RPMI7951 (cell line): ENCODE measurements at regions not wholly inside any gene's neighbourhood (a gene's known extent, or its start where the extent isn't known, plus 50 kb on each side); places are given as distances from the start of the nearest gene placed in this dataset.
"Not testable (repeated sequence)": the region's sequence is repeated elsewhere in the genome, so short reads cannot be mapped to it uniquely, and the experiment has no call there.

Experiments
- DNase-seq: peaks from one replicate; pipeline ENCODE4 v3.0.0-alpha.2; 2012; ENCODE audit warnings: low read depth

DNA sequence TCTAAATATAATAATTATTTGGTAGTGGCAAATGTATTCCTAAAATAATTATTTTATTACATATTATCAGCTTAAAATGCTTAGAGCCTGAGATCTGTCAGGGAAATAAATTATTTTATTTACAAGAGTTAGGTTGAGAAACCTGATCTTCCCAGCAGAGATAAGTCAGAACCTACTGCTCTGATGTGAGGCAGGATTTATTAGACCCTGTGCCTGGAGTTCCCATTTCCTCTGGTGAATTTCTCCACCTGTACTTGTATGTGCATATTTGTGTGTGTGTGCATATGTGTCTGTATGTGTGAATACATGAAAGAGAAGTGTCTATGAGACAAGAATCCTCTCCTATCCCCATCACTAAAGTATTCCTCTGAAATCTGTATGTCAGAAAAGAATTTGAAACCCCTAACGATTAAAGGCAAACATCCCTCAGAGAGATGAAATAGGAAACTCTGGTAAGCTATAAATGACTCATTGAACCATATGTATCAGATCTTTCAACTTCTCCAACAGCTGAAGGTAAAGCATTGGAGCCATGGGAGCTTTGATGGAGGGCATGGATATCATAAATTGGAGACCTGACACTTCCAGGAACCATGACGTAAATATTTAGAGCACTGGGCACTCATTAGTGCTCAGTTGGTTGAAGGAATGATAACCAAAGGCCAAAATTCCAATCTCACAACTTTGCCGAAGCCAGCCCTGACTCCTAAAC, 190.9 kb downstream of the XPNPEP1 start:
- no peak for DNase-seq

DNA sequence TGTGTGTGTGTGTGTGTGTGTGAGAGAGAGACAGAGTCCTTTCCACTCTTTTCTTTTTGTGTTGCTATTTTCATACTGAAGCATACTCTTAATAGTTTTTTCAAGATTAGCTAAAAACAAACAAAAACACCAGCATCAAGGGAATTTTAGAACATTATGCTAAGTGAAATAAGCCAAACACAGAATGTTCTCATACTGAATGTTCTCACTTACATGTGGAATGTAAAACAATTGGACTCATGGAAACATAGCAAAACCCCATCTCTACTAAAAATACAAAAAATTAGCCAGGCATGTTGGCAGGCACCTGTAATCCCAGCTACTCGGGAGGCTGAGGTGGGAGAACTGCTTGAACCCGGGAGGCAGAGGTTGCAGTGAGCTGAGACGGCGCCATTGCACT, 193.4 kb downstream of the XPNPEP1 start:
- DNase-seq = not testable (repeated sequence)

DNA sequence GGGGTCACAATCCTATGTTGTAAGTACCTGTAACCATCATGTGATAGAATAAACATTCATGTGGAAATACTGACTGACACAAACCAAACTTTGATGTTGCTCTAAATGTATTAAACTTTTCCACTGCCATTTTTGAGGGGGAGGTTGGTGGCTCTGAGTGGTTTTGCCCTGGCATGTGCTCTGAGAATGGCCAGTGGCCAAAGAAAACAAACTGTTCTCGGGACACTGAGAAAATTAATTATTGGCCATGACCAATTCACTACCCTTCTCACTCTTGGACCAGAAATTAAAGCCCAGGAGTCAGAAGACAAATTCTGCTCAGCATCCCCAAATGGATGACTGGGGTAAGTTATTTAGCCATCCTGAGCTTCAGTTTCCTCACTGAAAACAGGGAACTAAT, 195.9 kb downstream of the XPNPEP1 start:
- DNase-seq = no peak

DNA sequence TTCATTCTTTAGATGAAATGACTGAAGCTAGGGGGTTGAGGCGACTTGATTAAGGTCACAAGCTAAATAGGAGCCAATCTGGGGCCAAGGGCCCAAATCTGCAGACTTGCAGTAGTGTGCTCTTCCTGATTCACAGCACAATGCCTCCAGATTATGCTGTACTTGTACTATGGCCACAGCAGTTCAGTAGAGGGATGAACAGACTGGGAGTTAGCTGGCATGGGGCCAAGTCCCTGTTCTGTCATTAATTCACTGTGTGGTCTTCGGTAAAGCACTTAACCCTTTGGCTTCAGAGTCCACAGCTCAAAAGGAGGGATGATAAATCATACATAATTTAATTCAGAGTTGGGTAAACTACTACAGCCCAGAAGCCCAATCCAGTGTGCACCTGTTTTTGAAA, 196.8 kb downstream of the XPNPEP1 start:
- no peak for DNase-seq

DNA sequence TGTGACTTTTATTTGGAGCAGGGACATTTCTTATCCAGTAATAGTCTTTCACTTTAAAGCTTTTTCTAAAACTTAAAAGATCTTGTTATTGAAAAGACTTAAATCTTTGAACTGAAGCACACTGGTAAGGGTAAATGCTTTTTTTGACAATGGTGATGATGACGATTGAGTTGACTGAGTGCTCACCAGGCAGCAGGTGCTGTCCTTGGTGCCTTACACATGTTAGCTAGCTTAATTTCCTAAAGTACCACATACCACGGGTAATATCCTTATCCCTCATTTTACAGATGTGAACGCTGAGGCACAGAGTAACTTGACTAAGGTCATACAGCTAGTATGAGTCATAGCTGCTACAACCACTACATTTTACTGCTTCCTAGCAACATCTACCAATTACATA, 200.0 kb downstream of the XPNPEP1 start:
- DNase-seq = no peak

DNA sequence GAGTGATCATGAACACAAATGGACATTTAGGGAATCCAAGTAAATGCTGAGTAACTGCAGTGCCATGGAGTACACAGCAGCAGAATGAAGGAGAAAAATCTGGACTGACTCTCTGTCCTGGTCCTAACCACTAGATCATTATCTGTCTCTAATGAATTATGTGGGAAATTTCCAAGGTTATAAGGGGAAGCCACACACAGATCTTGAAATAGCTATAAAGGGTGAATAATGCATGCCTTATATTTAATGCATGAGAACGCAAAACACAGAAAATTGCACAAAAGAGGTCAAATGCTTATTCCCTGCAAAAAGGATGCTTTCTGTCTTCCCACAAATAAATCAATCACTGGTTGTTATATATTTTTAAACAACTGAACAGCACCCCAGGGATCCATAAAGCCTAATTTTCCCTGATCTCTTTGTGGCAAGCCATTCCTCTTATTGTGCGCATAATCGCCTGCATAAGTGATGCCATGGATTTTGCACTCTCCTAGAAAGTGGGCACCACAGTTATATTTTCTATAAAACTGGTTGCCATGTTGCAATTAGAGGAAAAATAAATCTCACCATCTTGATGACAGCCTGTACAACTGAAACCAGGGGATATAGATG, 201.8 kb downstream of the XPNPEP1 start:
- no peak for DNase-seq

DNA sequence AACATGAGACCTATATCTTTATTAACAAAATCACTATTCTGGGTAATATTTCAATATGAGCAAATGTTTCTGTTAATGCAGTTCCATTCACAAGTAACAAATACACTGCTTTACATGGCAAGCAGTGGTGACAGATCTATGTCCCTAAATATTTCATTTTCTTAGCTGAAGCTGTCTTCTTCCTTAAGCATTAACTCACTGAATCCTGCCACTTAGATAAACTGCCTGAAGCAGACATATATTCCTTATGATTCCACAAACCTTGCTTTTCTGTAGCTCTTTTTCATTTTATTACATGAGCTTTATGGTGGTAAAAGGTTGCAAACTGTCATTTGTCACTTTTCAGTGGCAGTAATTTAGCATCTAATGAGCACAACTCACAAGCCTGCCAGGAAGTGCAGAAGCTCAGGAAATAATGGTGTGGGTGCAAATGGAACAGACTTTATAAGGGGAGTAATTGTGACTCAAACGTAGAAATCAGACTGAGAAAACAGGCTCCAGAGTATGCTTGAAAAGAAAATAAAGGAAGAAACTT, 217.2 kb downstream of the XPNPEP1 start:
- DNase-seq = no peak

DNA sequence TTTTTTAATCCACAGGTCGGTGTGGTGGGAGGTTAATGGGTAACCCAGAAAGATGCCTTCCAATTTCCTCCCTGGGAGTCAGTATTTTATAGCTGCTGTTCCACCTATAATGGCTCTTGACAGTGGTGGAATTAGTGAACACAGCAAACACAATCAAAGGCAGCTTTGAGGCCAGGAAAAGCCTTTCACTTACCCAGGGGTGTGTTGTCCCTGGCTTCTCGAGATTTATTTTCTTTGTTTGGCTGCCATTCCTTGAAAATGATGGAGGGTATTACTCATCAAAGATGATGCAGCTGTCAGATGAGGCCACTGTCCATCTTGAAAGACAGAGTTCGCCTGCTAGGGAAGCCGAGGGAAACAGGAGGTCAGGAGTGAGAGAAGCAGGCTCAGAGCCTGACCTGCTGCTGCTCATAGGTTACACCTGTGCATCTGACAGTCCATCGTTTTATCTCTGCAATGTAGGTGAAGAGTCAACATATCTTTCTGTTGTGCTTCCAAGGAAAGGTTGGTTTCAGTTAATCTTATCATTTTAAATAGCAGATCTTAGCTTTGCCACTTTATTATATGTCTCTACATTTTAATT, 221.6 kb downstream of the XPNPEP1 start:
- no peak for DNase-seq

DNA sequence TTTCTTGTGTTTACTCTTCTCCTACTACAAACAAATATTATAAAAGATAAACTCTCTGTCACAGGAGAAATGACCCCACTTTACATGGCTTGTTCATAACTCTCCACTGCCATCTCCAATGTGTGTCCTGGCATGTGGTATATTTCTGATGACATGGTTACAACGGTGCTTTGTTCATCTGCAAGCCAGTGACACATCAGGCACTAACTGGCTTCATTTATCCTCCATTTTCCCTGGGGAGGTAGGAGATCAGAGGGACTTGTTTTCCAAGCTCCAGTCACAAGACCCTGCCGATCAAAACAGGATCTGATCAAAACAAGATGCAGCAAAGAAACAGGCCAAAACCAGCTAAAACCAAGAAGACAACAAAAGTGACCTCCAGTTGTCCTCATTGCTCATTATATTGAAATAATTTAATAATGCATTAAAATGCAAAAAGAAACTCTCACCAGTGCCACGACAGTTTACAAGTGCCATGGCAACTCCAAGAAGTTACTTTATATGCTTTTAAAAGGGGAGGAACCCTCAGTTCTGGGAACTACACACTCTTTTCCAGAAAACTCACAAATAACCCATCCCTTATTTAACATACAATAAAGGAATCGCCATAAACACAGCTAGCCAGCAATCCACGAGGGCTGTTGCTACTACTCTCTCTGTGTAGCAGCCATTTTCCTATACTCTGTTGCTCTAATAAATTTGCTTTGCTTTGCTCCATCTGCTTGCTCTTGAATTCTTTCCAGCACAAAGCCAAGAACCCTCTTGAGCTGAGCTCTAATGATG, 224.2 kb downstream of the XPNPEP1 start:
- DNase-seq = no peak

DNA sequence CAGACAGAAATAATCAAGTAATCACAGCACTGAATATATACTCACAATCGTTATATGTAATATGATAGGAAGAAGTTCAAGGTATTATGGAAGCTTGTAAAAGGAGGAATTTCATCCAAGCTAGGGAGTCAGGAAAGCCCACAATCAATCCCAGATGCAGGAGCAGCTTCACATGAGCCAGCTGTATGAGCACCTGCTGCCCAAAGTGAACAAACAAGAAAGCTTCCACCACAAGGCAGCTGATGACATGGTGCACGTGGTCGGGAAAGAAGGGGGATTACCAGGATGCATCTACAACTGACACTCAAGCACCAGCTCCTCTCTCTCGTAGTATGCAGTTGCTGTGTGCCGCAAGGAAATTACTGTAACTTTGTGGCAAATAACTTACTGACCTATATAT, 225.2 kb downstream of the XPNPEP1 start:
- DNase-seq = no peak

DNA sequence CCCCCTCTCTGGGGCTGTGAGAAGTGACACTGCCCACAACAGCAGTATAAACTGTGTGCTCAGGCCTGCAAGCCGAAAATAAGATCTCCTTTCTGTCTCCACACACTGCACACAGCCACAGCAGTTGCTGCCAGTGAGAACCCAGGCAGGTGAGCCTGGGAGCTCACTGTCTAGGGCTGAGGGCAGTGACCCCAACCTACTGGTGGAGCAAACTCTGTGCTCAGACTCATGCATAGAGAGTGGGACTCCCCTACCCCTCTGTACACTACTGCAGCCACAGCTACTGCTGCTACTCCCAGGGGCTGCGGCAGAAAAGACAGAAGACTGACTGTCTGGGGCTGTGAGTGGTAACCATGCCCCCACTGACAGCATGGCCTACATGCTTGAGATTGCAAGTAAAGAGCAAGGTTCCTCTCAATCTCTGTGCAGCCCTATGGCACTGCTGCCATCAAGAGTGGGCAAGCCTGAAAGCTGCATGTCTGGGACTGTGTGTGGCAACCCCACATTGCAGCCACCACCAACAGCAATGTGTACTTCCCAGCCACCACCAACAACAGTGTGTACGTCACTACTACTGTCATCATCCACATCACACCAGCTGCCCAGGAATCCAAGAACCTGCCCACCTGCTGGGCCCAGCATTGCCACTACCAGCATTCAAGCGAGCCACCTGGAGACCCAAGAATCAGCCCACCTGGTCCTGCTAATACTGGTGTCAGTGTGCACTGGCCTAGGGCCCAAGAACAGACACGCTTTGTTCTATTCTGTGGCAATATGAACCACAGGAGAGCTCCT, 226.1 kb downstream of the XPNPEP1 start:
- no peak for DNase-seq

DNA sequence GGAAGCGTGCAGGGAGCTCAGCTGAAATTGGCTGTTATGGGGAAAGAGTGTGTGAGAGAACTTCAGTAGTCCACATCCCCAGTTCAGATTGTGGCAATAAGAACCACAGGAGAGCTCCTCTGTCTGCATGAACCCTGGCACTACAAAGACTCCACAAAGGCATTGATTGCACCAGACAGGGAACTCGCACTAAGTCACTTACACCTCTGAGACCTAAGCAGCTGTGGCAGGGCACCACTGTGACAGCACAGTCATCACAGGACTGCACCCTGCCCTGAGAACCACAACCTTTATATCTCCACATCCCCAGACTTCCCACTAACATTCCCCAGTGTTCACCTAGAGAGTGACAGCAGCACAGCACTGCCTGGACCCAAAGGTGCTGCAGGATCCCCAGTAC, 226.8 kb downstream of the XPNPEP1 start:
- DNase-seq = no peak

DNA sequence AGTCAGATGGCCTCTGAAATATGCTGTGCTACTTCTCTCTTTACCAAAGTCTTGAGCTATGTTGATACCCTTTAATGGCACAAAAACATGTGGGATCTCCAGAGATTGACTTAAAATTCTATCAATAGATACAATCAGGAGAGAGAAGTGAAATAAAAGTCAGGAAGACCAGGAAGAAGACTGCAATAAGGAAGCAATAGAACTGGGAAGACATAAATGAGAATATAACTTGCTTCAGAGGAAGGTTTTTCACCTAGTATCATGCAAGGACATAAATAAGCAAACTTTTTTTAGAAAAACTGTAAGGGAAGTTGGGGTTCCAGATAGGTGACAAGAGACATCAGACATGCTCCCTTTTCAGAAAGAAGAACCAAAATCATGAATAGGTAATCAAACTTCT, 227.3 kb downstream of the XPNPEP1 start:
- no peak for DNase-seq

DNA sequence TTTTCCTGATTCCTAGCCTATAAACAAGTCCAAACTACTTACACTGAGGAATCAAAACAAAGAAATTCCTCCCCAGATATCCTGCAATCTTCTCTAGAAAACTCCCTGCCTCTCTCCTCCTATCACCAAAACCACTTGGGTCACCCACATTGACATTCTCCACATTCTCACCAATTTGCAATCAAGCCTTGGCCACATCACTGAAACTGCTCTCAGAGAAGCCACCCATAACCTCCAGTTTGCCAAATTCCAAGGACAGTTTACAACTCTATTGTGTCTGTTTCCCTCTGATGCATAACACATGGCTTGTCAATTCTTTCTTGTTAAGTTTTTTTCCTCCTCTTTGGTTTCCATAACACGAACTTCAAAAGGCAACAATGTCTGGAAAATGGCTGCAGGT, 233.5 kb downstream of the XPNPEP1 start:
- DNase-seq = no peak

DNA sequence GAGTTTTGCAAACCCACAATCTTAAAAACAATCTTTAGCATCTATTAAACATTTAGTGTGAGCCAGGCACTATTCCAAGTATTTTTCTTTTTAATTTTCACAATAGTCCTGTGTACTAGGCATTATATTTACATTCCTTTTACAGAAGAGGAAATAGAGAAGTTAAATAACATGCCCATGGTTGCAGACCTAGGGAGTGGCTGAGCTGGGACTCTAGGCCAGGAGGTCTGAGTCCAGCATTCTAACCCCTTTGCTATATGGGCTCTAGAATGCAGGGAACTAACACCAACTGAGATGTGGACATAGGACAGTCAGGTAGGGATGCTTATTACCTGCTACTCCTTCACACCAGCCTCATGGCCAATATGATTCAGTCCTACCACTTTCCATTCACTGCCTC, 243.8 kb downstream of the XPNPEP1 start:
- no peak for DNase-seq

DNA sequence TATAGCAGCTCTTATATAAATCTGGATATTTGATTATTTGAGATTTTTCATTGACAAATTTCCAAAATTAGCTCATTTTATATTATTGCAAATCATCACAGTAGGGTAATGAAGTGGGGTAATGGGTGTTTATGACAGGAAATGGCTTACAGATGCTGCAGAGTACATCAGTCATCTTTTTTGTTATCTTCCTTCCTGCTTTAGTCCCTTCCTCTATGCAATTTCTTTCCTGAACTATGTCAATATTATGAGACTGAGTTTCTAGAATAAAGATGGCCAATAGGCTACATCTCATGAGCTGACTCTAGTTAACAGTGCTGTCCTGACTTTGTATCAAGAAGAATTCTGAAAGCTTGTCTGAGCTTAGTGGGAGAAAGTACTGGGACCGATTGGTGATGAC, 244.5 kb downstream of the XPNPEP1 start:
- no peak for DNase-seq

DNA sequence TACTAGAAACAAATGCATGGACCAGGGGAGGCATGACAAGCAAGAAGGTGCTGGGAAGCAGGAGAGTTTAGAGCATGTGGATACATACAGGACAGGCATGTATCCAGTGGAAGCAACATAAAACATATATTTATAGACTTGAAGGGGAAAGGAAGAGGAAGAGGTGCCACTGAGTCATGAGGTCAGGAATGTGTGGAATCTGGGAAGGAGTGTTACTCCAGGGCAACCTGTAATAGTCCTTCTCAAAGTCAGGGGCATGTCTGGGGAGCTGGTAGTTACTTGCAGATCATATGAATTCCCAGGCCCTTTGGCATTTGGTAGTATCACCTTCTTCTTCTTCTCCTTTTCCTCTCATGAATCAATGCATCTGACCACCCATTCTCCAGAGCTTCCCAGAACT, 246.6 kb downstream of the XPNPEP1 start:
- DNase-seq = no peak

DNA sequence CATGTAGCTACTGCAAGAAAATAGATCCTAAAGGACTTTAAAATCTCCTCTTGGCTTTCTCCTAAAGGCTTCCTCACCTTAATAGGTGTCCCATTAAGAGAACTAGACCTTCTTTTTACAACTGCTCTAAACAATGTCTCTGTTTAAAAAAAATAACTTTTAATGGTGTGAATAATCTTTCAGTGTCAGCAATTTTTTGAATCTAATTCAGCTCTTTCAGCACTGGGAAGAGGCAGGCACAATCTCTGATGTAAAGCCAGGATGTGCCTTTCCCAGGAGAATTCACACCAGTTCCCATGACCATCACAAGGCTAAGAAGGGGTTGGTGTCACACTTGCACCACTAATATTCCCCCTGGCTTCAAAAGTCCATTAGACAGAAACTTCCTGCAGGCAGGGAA, 254.6 kb downstream of the XPNPEP1 start:
- no peak for DNase-seq

DNA sequence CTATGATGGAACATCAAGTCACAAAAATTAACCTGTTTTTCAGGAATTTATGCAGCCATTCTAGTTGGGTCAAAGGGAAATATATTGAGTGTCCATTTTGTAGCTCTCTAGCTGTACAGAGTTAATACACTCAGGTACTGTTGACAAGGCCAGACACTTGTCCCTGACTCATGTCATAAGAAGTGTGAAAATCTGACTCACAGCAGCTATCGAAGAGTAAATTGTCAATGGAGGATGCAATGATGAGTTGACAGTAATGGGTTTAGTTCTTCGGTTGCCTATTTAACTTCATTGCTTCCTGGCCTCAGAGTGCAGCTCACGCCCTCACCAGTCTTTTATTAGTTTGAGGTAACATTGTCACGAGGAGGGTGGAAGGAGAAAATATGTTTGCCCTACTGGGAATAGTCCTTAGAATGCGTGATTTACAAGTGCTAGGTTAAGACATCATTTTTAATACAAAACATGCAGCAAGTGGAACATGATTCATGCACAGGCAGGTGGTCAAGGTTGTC, 255.1 kb downstream of the XPNPEP1 start:
- DNase-seq = no peak

DNA sequence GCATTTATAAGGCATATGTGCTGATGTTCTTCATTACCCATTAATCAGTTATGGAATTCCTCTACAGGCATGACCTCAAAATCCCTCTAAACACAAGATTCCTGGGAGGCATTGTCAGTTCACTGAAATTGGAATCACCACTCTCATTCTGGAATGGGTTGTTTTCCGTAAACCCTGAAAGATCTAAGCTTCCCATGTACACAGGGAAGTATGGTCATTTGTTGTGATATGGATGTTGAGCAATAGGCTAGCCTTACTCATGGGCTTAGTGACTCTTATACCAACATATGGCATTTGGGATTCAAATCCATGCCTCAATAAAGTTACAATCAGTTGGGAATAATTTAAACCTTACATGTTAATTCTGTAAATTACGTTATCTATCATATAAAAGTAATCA, 258.0 kb downstream of the XPNPEP1 start:
- DNase-seq = no peak

DNA sequence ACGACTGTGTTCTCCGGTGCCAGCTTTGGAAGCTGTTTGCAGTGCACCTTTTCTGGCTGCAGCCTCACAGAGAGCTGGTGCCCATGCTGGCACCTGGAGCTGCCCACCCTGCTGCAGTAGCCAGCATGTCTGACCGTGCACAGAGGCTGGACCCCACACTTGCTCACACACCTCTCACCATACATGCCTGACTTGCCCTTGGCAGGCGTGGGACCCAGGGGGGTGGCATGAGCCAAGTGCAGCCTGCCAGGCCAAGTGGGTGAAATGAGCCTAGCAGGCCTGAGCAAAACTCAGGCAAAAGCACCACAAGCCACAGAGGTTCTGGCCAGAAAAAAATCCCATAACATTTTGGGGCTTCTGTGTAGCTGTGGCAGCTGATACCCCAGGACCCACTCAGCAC, 258.8 kb downstream of the XPNPEP1 start:
- no peak for DNase-seq
